GM13977 (cell line): ENCODE measurements at regions not wholly inside any gene's neighbourhood (a gene's known extent, or its start where the extent isn't known, plus 50 kb on each side); places are given as distances from the start of the nearest gene placed in this dataset.

Experiments
- DNase-seq: peaks from one replicate; pipeline ENCODE4 v3.0.0; 2012; ENCODE audit warnings: low spot score
- CTCF ChIP-seq: IDR thresholded peaks from 2 replicates; pipeline ENCODE4 v1.5.1; 2012; ENCODE audit warnings: mild to moderate bottlenecking, control low read depth; ENCODE audit not compliant: insufficient read depth; ENCODE audit errors: extremely low read depth, missing control alignments
- in situ Hi-C: fragments of 300-500 bp; cut with MboI; formaldehyde crosslinking; loops from one replicate; pipeline ENCODE4 v1.12.0; 2022; ENCODE audit warnings: low sequenced_read_pairs, low pct_unique_long_range_greater_than_20kb, mixed read lengths, inconsistent platforms; ENCODE audit not compliant: unreplicated experiment

- DNase-seq: no peak
- TF ChIP-seq CTCF: no peak
- in situ Hi-C loops: no loop called here
Observed at GRCh38 chr2:34388446-34388845, 789.3 kb upstream of the FAM98A start.

- DNase-seq: no peak
- in situ Hi-C loops: no loop called here
- no peak for TF ChIP-seq CTCF
Observed at GRCh38 chr2:34387536-34387935, 788.4 kb upstream of the FAM98A start.

GRCh38 chr2:34379586-34379985 is 780.5 kb upstream of the FAM98A start:
- no peak for DNase-seq
- no peak for TF ChIP-seq CTCF
- in situ Hi-C loops: no loop called here

DNA sequence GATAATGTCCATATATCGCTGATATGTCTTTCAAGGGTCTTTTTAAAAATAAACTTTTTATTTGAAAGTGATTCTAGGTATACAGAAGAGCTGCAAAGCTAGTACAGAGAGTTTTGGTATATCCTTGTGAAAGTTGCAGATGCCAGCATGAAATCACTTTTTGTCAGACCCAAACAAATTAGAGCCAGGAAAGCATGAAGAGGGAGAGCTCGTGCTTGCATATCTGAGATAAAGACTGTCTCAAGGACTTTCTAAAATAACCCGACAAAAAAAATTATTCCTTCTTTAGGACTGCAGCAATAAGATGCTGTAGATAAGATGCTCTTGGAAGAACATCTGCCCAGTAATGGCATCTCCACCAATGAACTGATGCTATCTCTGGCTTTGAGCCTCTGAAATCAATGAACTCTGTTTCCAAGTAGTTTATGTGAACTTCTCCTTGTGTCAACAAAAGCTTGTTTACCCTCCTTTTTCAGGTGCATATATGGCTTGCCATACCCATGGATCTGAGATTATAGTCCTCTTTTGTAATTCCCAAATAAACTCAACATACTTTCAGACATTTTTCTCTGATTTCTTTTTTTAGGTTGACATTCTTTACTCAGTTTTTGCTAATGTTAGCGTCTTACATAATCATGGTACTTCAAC is 774.6 kb upstream of the FAM98A start:
- no peak for TF ChIP-seq CTCF
- in situ Hi-C loops: no loop called here
- DNase-seq: no peak

- no peak for TF ChIP-seq CTCF
- in situ Hi-C loops: no loop called here
- DNase-seq: no peak
Observed at GRCh38 chr2:34372967-34373366, 773.9 kb upstream of the FAM98A start.

DNA sequence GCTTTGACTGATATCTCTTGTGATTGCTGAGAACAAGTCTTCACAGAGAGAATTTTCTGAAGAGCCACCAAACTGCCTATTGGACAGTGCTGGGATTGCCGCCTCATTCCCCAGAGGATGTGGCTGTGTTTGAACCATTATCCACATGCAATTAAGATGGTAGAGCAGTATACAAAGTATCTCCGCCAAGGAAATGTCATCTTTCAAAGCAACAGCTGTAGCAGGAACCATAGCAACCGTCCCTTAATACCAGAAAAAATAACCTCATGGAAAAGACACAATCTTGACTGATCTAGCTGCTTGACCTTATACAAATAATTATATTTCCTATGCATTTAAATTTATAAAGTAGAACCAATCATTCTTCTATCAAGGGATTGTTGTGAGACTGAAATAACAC is 772.6 kb upstream of the FAM98A start:
- no peak for TF ChIP-seq CTCF
- in situ Hi-C loops: no loop called here
- DNase-seq: no peak
